ES-I3 (cell line): ENCODE measurements at regions not wholly inside any gene's neighbourhood (a gene's known extent, or its start where the extent isn't known, plus 50 kb on each side); places are given as distances from the start of the nearest gene placed in this dataset.

Experiments used
- H3K36me3 ChIP-seq: 2 replicates; pipeline ENCODE4 v1.6.1; 2013; ENCODE audit warnings: mild to moderate bottlenecking, low read length, control low read depth, moderate library complexity; ENCODE audit not compliant: insufficient read depth
- H3K4me1 ChIP-seq: 2 replicates; pipeline ENCODE4 v1.6.1; 2013; ENCODE audit warnings: mild to moderate bottlenecking, control low read depth, low read length; ENCODE audit not compliant: insufficient read depth
- H3K9ac ChIP-seq: 2 replicates; pipeline ENCODE4 v1.6.1; 2013; ENCODE audit warnings: low read depth, mild to moderate bottlenecking, low read length, moderate library complexity
- H3K9me3 ChIP-seq: 2 replicates; pipeline ENCODE4 v1.6.1; 2013; ENCODE audit warnings: mild to moderate bottlenecking, low read length, moderate library complexity; ENCODE audit not compliant: control insufficient read depth, insufficient read depth

GRCh38 chr12:107616941-107617340 is 68.7 kb upstream of the PWP1 start:
- Histone ChIP-seq H3K36me3 (no peaks in the 10 kb centered on the region), H3K9ac (no peak overlapping the region), H3K4me1 (no peaks in the 10 kb centered on the region; the same call in 1 of the 2 replicates), H3K9me3 (no peaks in the 10 kb centered on the region)

- no peaks in the 10 kb centered on the region for H3K9me3 ChIP-seq
- no peak overlapping the region for H3K9ac ChIP-seq
- no peaks in the 10 kb centered on the region for H3K36me3 ChIP-seq
- no peaks in the 10 kb centered on the region; the same call in 1 of the 2 replicates for H3K4me1 ChIP-seq
These were observed 67.5 kb upstream of the PWP1 start for GRCh38 chr12:107618106-107618505.

- no peaks in the 10 kb centered on the region for H3K36me3 ChIP-seq
These were observed 65.8 kb upstream of the PWP1 start for GRCh38 chr12:107619831-107620230.

GRCh38 chr12:107622001-107622400 is 63.6 kb upstream of the PWP1 start:
- Histone ChIP-seq H3K9me3 (no peaks in the 10 kb centered on the region; the same call in 1 of the 2 replicates), H3K36me3 (no peaks in the 10 kb centered on the region), H3K4me1 (no peaks in the 10 kb centered on the region; the same call in 1 of the 2 replicates), H3K9ac (no peak overlapping the region)

More at GRCh38 chr12:107619831-107620230, 65.8 kb upstream of the PWP1 start:
- H3K9ac ChIP-seq: no peak overlapping the region
- no peaks in the 10 kb centered on the region; the same call in 1 of the 2 replicates for H3K4me1 ChIP-seq
- H3K9me3 ChIP-seq: no peaks in the 10 kb centered on the region

GRCh38 chr12:107624493-107624892 is 61.1 kb upstream of the PWP1 start:
- no peaks in the 10 kb centered on the region for H3K36me3 ChIP-seq
- no peaks in the 10 kb centered on the region; the same call in 1 of the 2 replicates for H3K9me3 ChIP-seq
- H3K9ac ChIP-seq: no peak overlapping the region
- no peaks in the 10 kb centered on the region; the same call in 1 of the 2 replicates for H3K4me1 ChIP-seq

- H3K36me3 ChIP-seq: no peaks in the 10 kb centered on the region
- no peak overlapping the region for H3K9ac ChIP-seq
- H3K9me3 ChIP-seq: no peaks in the 10 kb centered on the region; the same call in 1 of the 2 replicates
- peaks cover 35% of the 10 kb centered on the region for H3K4me1 ChIP-seq
These were observed 53.9 kb upstream of the PWP1 start for GRCh38 chr12:107631715-107632114.

- no peaks in the 10 kb centered on the region for H3K36me3 ChIP-seq
- no peaks in the 10 kb centered on the region; the same call in 1 of the 2 replicates for H3K9me3 ChIP-seq
- peaks cover 36% of the 10 kb centered on the region for H3K4me1 ChIP-seq
- H3K9ac ChIP-seq: no peak overlapping the region
These were observed 53.4 kb upstream of the PWP1 start for GRCh38 chr12:107632246-107632645.

- Histone ChIP-seq H3K36me3 (no peaks in the 10 kb centered on the region), H3K4me1 (peaks cover 36% of the 10 kb centered on the region), H3K9me3 (no peaks in the 10 kb centered on the region; the same call in 1 of the 2 replicates), H3K9ac (peak overlapping the region; percentile 40)
These were observed 51.1 kb upstream of the PWP1 start for GRCh38 chr12:107634530-107634929.

- Histone ChIP-seq H3K4me1 (peaks cover 36% of the 10 kb centered on the region), H3K9ac (peak overlapping the region; percentile 40), H3K36me3 (no peaks in the 10 kb centered on the region), H3K9me3 (no peaks in the 10 kb centered on the region; the same call in 1 of the 2 replicates)
These were observed 50.5 kb upstream of the PWP1 start for GRCh38 chr12:107635139-107635538.
